Gastroesophageal sphincter (tissue), 4 donors: ENCODE measurements at regions not wholly inside any gene's neighbourhood (a gene's known extent, or its start where the extent isn't known, plus 50 kb on each side); places are given as distances from the start of the nearest gene placed in this dataset.

Source experiments
- ATAC-seq: fragments of 150-250 bp; one replicate; pipeline ENCODE4 v1.9.1; 2016; ENCODE audit warnings: mild to moderate bottlenecking, moderate library complexity
- H3K27ac ChIP-seq, 4 donors: fragments of 200-600 bp; sonication (generic) in 3 of 4; 1 replicate in 3 of 4; 2 replicates in 1 of 4; pipeline ENCODE4 v1.5.1; 2016 to 2019
- H3K27me3 ChIP-seq: fragments of 200-600 bp; sonication (generic); one replicate; pipeline ENCODE4 v1.5.1; 2019
- H3K36me3 ChIP-seq, 2 donors: fragments of 200-600 bp; sonication (generic); one replicate each; pipeline ENCODE4 v1.5.1; 2019; ENCODE audit warnings: control low read depth in 1 of 2
- H3K4me1 ChIP-seq, 3 donors: fragments of 200-600 bp; sonication (generic); 1 replicate in 2 of 3; 2 replicates in 1 of 3; pipeline ENCODE4 v1.5.1; 2016 to 2019; ENCODE audit warnings: control low read depth in 2 of 3
- H3K4me3 ChIP-seq, 2 donors: fragments of 200-600 bp; sonication (generic); one replicate each; pipeline ENCODE4 v1.5.1; 2019; ENCODE audit warnings: mild to moderate bottlenecking in 1 of 2, moderate library complexity in 1 of 2
- H3K9me3 ChIP-seq, 3 donors: fragments of 200-600 bp; sonication (generic); one replicate each; pipeline ENCODE4 v1.5.1; 2017 to 2019; ENCODE audit warnings: control low read depth in 2 of 3
- EP300 ChIP-seq: sonication (generic); formaldehyde crosslinking; IDR thresholded peaks from one replicate; pipeline ENCODE4 v1.6.1; 2017; ENCODE audit warnings: antibody characterized with exemption, mild to moderate bottlenecking
- POLR2A ChIP-seq, 2 donors: fragments of 450-650 bp; IDR thresholded peaks; one replicate each; pipeline ENCODE4 v1.6.1; 2017; ENCODE audit warnings: antibody characterized with exemption in 2 of 2, mild to moderate bottlenecking in 2 of 2, moderate library complexity in 1 of 2
- POLR2AphosphoS5 ChIP-seq: sonication (generic); formaldehyde crosslinking; IDR thresholded peaks from one replicate; pipeline ENCODE4 v1.6.1; 2017; ENCODE audit warnings: antibody characterized with exemption
- WGBS, 2 donors: methylation state at CpG; one replicate each; pipeline ENCODE4 v1.1.5; 2018; ENCODE audit warnings: low coverage in 1 of 2; 5-methylcytosine and 5-hydroxymethylcytosine counted together
- TF ChIP-seq, protein P1 (sequence below), 4 experiments: fragments of 200-600 bp in 2 of 4; fragments of 450-650 bp in 2 of 4; sonication (generic) in 1 of 4; IDR thresholded peaks; one replicate each; pipeline ENCODE4 v1.5.1; 2017 to 2019; ENCODE audit warnings: antibody characterized with exemption in 4 of 4, mild to moderate bottlenecking in 2 of 4, moderate library complexity in 2 of 4

DNA sequence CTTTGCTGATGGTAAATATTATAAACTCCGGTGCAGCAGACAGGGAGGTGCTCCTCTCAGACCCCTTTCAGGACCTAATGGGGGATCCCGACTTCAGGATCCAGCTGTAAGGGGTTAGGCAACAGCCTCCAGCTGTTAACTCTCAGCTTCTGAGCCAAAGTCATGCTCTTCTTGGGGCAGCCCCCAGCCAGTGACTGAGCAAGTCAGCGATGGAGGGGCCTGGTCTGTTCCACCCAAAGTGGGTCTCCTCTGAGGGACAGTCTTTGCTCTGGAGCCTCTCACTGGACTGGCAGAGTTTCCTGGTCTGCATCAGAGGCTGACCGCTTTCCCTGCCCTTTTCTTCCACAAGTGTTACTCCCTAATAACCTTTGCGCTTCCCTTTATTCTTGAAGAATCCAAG, 184.2 kb upstream of the DIO3 start:
- WGBS, 2 donors: 50 to 52% methylated on average over 1 to 4 of the region's 5 CpGs
- TF ChIP-seq POLR2AphosphoS5 (no peak), POLR2A (IDR thresholded peaks at IDR 0.05) (no peak), EP300 (no peak)
- TF ChIP-seq, protein P1, sequence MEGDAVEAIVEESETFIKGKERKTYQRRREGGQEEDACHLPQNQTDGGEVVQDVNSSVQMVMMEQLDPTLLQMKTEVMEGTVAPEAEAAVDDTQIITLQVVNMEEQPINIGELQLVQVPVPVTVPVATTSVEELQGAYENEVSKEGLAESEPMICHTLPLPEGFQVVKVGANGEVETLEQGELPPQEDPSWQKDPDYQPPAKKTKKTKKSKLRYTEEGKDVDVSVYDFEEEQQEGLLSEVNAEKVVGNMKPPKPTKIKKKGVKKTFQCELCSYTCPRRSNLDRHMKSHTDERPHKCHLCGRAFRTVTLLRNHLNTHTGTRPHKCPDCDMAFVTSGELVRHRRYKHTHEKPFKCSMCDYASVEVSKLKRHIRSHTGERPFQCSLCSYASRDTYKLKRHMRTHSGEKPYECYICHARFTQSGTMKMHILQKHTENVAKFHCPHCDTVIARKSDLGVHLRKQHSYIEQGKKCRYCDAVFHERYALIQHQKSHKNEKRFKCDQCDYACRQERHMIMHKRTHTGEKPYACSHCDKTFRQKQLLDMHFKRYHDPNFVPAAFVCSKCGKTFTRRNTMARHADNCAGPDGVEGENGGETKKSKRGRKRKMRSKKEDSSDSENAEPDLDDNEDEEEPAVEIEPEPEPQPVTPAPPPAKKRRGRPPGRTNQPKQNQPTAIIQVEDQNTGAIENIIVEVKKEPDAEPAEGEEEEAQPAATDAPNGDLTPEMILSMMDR (IDR thresholded peaks at IDR 0.05): no peak
- Histone ChIP-seq H3K4me1 (peaks cover 0 to 16% (median 0%) of the 10 kb centered on the region in 3 donors), H3K27me3 (peaks cover 28% of the 10 kb centered on the region), H3K9me3 (peaks cover 0 to 13% (median 0%) of the 10 kb centered on the region in 3 donors), H3K4me3 (no peak overlapping the region), H3K27ac (no peak overlapping the region), H3K36me3 (no peaks in the 10 kb centered on the region)
- no peak for ATAC-seq

DNA sequence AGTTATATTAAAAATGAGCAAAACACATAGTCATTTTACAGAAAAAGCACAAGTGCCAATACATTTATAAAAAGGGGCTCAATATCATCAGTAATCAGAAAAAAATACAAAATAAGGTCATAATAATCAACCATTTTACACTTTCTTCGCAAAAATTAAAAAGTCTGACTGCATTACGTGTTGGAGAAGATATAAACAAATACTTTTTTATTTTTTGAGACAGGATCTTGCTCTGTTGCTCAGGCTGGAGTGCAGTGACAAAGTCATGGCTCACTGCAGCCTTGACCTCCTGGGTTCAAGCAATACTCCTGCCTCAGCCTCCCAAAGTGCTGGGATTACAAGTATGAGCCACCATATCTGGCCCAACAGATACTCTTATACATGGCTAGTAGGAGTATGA, 181.5 kb upstream of the DIO3 start:
- peaks cover 0 to 36% (median 0%) of the 10 kb centered on the region in 3 donors for H3K9me3 ChIP-seq
- no peak for TF ChIP-seq EP300
- no peak for TF ChIP-seq POLR2A (IDR thresholded peaks at IDR 0.05)
- TF ChIP-seq, protein P1 (IDR thresholded peaks at IDR 0.05): no peak
- TF ChIP-seq POLR2AphosphoS5: no peak
- no peak overlapping the region for H3K4me3 ChIP-seq
- peaks cover 2% of the 10 kb centered on the region for H3K27me3 ChIP-seq
- no peaks in the 10 kb centered on the region for H3K36me3 ChIP-seq
- WGBS, 2 donors: 31 to 86% methylated on average over 2 of the region's 2 CpGs
- H3K27ac ChIP-seq: no peak overlapping the region
- H3K4me1 ChIP-seq: peaks cover 0 to 5% (median 0%) of the 10 kb centered on the region in 3 donors
- ATAC-seq: no peak

DNA sequence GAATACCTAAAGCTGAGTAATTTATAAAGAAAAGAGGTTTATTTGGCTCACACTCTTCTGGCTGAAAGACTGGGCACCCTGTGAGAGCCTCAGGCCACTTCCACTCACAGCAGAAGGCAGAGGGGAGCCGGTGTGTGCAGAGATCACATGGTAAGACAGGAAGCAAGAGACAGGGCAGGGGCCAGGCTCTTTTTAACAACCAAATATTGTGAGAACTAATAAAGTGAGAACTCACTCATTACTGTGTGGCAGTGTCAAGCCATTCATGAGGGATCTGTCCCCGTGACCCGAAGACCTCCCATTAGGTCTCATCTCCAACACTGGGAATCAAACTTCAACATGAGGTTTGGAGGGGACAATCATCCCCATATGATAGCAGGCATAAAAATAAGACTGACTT, 180.8 kb upstream of the DIO3 start:
- no peak for ATAC-seq
- H3K4me1 ChIP-seq: no peaks in the 10 kb centered on the region
- H3K9me3 ChIP-seq: peaks cover 0 to 39% (median 0%) of the 10 kb centered on the region in 3 donors
- no peaks in the 10 kb centered on the region for H3K36me3 ChIP-seq
- 85 to 100% methylated on average over 1 to 3 of the region's 3 CpGs for WGBS, 2 donors
- H3K27ac ChIP-seq: no peak overlapping the region
- TF ChIP-seq POLR2AphosphoS5 (no peak), POLR2A (IDR thresholded peaks at IDR 0.05) (no peak), EP300 (no peak)
- TF ChIP-seq, protein P1 (IDR thresholded peaks at IDR 0.05): no peak
- no peaks in the 10 kb centered on the region for H3K27me3 ChIP-seq
- H3K4me3 ChIP-seq: no peak overlapping the region

- TF ChIP-seq POLR2AphosphoS5: no peak
- no peak for TF ChIP-seq EP300
- TF ChIP-seq POLR2A (IDR thresholded peaks at IDR 0.05): no peak
- TF ChIP-seq, protein P1 (IDR thresholded peaks at IDR 0.05): no peak
- no peaks in the 10 kb centered on the region for H3K36me3 ChIP-seq
- no peak overlapping the region for H3K4me3 ChIP-seq
- no peaks in the 10 kb centered on the region for H3K4me1 ChIP-seq
- peaks cover 0 to 39% (median 0%) of the 10 kb centered on the region in 3 donors for H3K9me3 ChIP-seq
- no peak overlapping the region for H3K27ac ChIP-seq
- no peaks in the 10 kb centered on the region for H3K27me3 ChIP-seq
- ATAC-seq: no peak
Observed at GRCh38 chr14:101380940-101381339, 180.4 kb upstream of the DIO3 start.

- H3K4me3 ChIP-seq: no peak overlapping the region
- TF ChIP-seq EP300 (no peak), POLR2AphosphoS5 (no peak), POLR2A (IDR thresholded peaks at IDR 0.05) (no peak)
- TF ChIP-seq, protein P1 (IDR thresholded peaks at IDR 0.05): no peak
- H3K4me1 ChIP-seq: no peaks in the 10 kb centered on the region
- no peak overlapping the region for H3K27ac ChIP-seq
- peaks cover 0 to 39% (median 0%) of the 10 kb centered on the region in 3 donors for H3K9me3 ChIP-seq
- 93 to 100% methylated on average over 2 of the region's 2 CpGs for WGBS, 2 donors
- H3K27me3 ChIP-seq: no peaks in the 10 kb centered on the region
- H3K36me3 ChIP-seq: no peaks in the 10 kb centered on the region
- ATAC-seq: no peak
Observed at GRCh38 chr14:101383737-101384338, 177.5 kb upstream of the DIO3 start.
